Keratinocyte (primary cell): ENCODE measurements at regions not wholly inside any gene's neighbourhood (a gene's known extent, or its start where the extent isn't known, plus 50 kb on each side); places are given as distances from the start of the nearest gene placed in this dataset.

Source experiments
- DNase-seq: peaks from one replicate; pipeline ENCODE4 v3.0.0-alpha.2; 2011; ENCODE audit warnings: low read depth, missing footprints, low spot score
- FAIRE-seq: peaks from 2 replicates; lab custom pipeline; 2011; peaks lifted over from hg19 to GRCh38; lab: Jason Lieb, UNC
- H2AFZ ChIP-seq: 2 replicates; pipeline ENCODE4 v1.6.0; 2012; ENCODE audit warnings: low read length, control low read depth, inconsistent platforms; ENCODE audit not compliant: control insufficient read depth
- H3K27ac ChIP-seq: 2 replicates; pipeline ENCODE4 v1.5.1; 2011; ENCODE audit warnings: low read length; ENCODE audit not compliant: control insufficient read depth, insufficient read depth
- H3K27me3 ChIP-seq: 3 replicates; pipeline ENCODE4 v1.6.0; 2011; ENCODE audit warnings: low read length; ENCODE audit not compliant: control insufficient read depth, insufficient read depth; ENCODE audit errors: extremely low read depth
- H3K36me3 ChIP-seq, 2 experiments: 2 replicates in 1 of 2; 3 replicates in 1 of 2; pipeline ENCODE4 v1.5.1; 2011; ENCODE audit warnings: low read length in 2 of 2, mild to moderate bottlenecking in 1 of 2; ENCODE audit not compliant: control insufficient read depth in 2 of 2, insufficient read depth in 2 of 2; ENCODE audit errors: extremely low read depth in 1 of 2
- H3K4me1 ChIP-seq: 3 replicates; pipeline ENCODE4 v1.5.1; 2011; ENCODE audit warnings: low read length; ENCODE audit not compliant: control insufficient read depth, insufficient read depth; ENCODE audit errors: extremely low read depth
- H3K4me2 ChIP-seq: 3 replicates; pipeline ENCODE4 v1.6.0; 2011; ENCODE audit warnings: low read depth, low read length; ENCODE audit not compliant: control insufficient read depth, insufficient read depth; ENCODE audit errors: extremely low read depth
- H3K4me3 ChIP-seq, 3 experiments: fragments of 200-600 bp in 1 of 3; sonication (generic) in 1 of 3; 2 replicates in 2 of 3; 3 replicates in 1 of 3; pipeline ENCODE4 v1.5.1; 2011 to 2016; ENCODE audit warnings: low read length in 3 of 3, mild to moderate bottlenecking in 3 of 3, control low read depth in 2 of 3, inconsistent platforms in 1 of 3, low read depth in 1 of 3, mixed read lengths in 1 of 3, mixed run types in 1 of 3, moderate library complexity in 1 of 3; ENCODE audit not compliant: control insufficient read depth in 2 of 3, insufficient read depth in 2 of 3; ENCODE audit errors: extremely low read depth in 1 of 3
- H3K79me2 ChIP-seq: 2 replicates; pipeline ENCODE4 v1.6.0; 2012; ENCODE audit warnings: low read length; ENCODE audit not compliant: control insufficient read depth, insufficient read depth
- H3K9ac ChIP-seq: 3 replicates; pipeline ENCODE4 v1.6.0; 2011; ENCODE audit warnings: low read length; ENCODE audit not compliant: control insufficient read depth, insufficient read depth; ENCODE audit errors: extremely low read depth
- H3K9me1 ChIP-seq: 3 replicates; pipeline ENCODE4 v1.6.0; 2011; ENCODE audit warnings: low read length; ENCODE audit not compliant: control insufficient read depth, insufficient read depth; ENCODE audit errors: extremely low read depth
- H3K9me3 ChIP-seq: 2 replicates; pipeline ENCODE4 v1.5.1; 2012; ENCODE audit warnings: low read depth, low read length; ENCODE audit not compliant: control insufficient read depth
- H4K20me1 ChIP-seq: 3 replicates; pipeline ENCODE4 v1.6.0; 2011; ENCODE audit warnings: low read length; ENCODE audit not compliant: control insufficient read depth, insufficient read depth; ENCODE audit errors: extremely low read depth
- CTCF ChIP-seq, 3 experiments: IDR thresholded peaks in 1 of 3; conservative IDR thresholded peaks in 1 of 3; optimal IDR thresholded peaks in 1 of 3; 2 replicates in 2 of 3; 3 replicates in 1 of 3; pipeline versions ENCODE3 to v1.5.1; 2011; ENCODE audit warnings: low read length in 3 of 3, mild to moderate bottlenecking in 3 of 3, moderate library complexity in 2 of 3, control low read depth in 1 of 3, inconsistent platforms in 1 of 3; ENCODE audit not compliant: insufficient read depth in 2 of 3; ENCODE audit errors: extremely low read depth in 1 of 3
- EZH2 ChIP-seq: IDR thresholded peaks from one replicate; pipeline ENCODE4 v1.6.1; 2012; ENCODE audit warnings: inconsistent platforms, mild to moderate bottlenecking, low read length, moderate library complexity
- dilution Hi-C: fragments of 300-500 bp; cut with MboI; formaldehyde crosslinking; loops from one replicate; pipeline ENCODE4 v1.7.0; 2020; ENCODE audit warnings: low sequenced_read_pairs; ENCODE audit not compliant: extremely low pct_ligation_motif_present

GRCh38 chr14:81963846-81964245 is 430.2 kb upstream of the SEL1L start:
- no peak overlapping the region for H2AFZ ChIP-seq
- no peaks in the 10 kb centered on the region for H3K27me3 ChIP-seq
- FAIRE-seq (no peak), DNase-seq (no peak)
- H3K27ac ChIP-seq = no peak overlapping the region
- H3K36me3 ChIP-seq = no peaks in the 10 kb centered on the region
- no peaks in the 10 kb centered on the region for H3K9me1 ChIP-seq
- H3K4me3 ChIP-seq = no peak overlapping the region
- H3K79me2 ChIP-seq = no peaks in the 10 kb centered on the region
- TF ChIP-seq CTCF (optimal IDR thresholded peaks at IDR 0.05 in 1 of 3, IDR thresholded peaks at IDR 0.05 in 1 of 3, conservative IDR thresholded peaks at IDR 0.05 in 1 of 3; ENCODE audit: extremely low read depth in 1 of 3, insufficient read depth in 2 of 3, low read length in 3 of 3) = no peak
- no peak for TF ChIP-seq EZH2
- no peaks in the 10 kb centered on the region for H3K4me1 ChIP-seq
- no peaks in the 10 kb centered on the region for H3K9me3 ChIP-seq
- dilution Hi-C loops = no loop called here
- no peak overlapping the region for H3K9ac ChIP-seq
- no peaks in the 10 kb centered on the region for H4K20me1 ChIP-seq
- no peak overlapping the region for H3K4me2 ChIP-seq

- no peak overlapping the region for H3K4me2 ChIP-seq
- no peak overlapping the region for H3K9ac ChIP-seq
- H3K4me3 ChIP-seq = no peak overlapping the region
- no peak overlapping the region for H2AFZ ChIP-seq
- H3K9me1 ChIP-seq = no peaks in the 10 kb centered on the region
- H3K4me1 ChIP-seq = no peaks in the 10 kb centered on the region
- no peaks in the 10 kb centered on the region for H3K27me3 ChIP-seq
- no peak for DNase-seq
- no peaks in the 10 kb centered on the region for H3K9me3 ChIP-seq
- no peaks in the 10 kb centered on the region for H3K79me2 ChIP-seq
- dilution Hi-C loops = no loop called here
- no peaks in the 10 kb centered on the region for H4K20me1 ChIP-seq
- TF ChIP-seq EZH2 (no peak), CTCF (optimal IDR thresholded peaks at IDR 0.05 in 1 of 3, IDR thresholded peaks at IDR 0.05 in 1 of 3, conservative IDR thresholded peaks at IDR 0.05 in 1 of 3; ENCODE audit: extremely low read depth in 1 of 3, insufficient read depth in 2 of 3, low read length in 3 of 3) (no peak)
- no peak overlapping the region for H3K27ac ChIP-seq
- FAIRE-seq = no peak
- no peaks in the 10 kb centered on the region for H3K36me3 ChIP-seq
Observed at GRCh38 chr14:81970307-81970706, 436.7 kb upstream of the SEL1L start.
